SK-N-SH (cell line): ENCODE measurements at regions not wholly inside any gene's neighbourhood (a gene's known extent, or its start where the extent isn't known, plus 50 kb on each side); places are given as distances from the start of the nearest gene placed in this dataset.

Experiments
- CHD2 ChIP-seq: fragments of 150-350 bp; IDR thresholded peaks from 2 replicates; pipeline ENCODE4 v1.6.1; 2018; ENCODE audit warnings: low read length; ENCODE audit not compliant: partially characterized antibody
- CTCF ChIP-seq: fragments of 200-600 bp; sonication (generic); IDR thresholded peaks from 2 replicates; pipeline ENCODE4 v1.6.1; 2017; ENCODE audit warnings: antibody characterized with exemption, mild to moderate bottlenecking, moderate library complexity
- EP300 ChIP-seq, 2 experiments: IDR thresholded peaks; 2 replicates each; pipeline versions ENCODE4 v1.4.0 to v1.6.1; 2012; ENCODE audit warnings: borderline replicate concordance in 1 of 2, low read depth in 1 of 2, low read length in 1 of 2
- PBX3 ChIP-seq: IDR thresholded peaks from 2 replicates; pipeline ENCODE4; 2012
- POLR2AphosphoS5 ChIP-seq: IDR thresholded peaks from 2 replicates; pipeline ENCODE4 v1.6.1; 2012; ENCODE audit warnings: low read depth, low read length
- RAD21 ChIP-seq: IDR thresholded peaks from 2 replicates; pipeline ENCODE4 v1.6.1; 2012; ENCODE audit warnings: mild to moderate bottlenecking, low read length
- USF1 ChIP-seq: IDR thresholded peaks from 2 replicates; pipeline ENCODE4 v1.4.0; 2012; ENCODE audit warnings: low read depth, borderline replicate concordance
- USF2 ChIP-seq: fragments of 150-350 bp; IDR thresholded peaks from 2 replicates; pipeline ENCODE4 v1.6.1; 2017; ENCODE audit warnings: antibody characterized with exemption, low read length, low read depth, borderline replicate concordance

GRCh38 chr10:36669615-36670352 is 455.6 kb upstream of the ANKRD30A start:
- TF ChIP-seq CTCF: no peak
- TF ChIP-seq USF1: no peak
- no peak for TF ChIP-seq EP300 (IDR thresholded peaks at IDR 0.05; ENCODE audit: borderline replicate concordance in 1 of 2, low read depth in 1 of 2, low read length in 1 of 2)
- TF ChIP-seq RAD21: no peak
- TF ChIP-seq POLR2AphosphoS5: no peak
- no peak for TF ChIP-seq PBX3
- no peak for TF ChIP-seq USF2
- no peak for TF ChIP-seq CHD2
